WTC11 (cell line): ENCODE measurements at regions not wholly inside any gene's neighbourhood (a gene's known extent, or its start where the extent isn't known, plus 50 kb on each side); places are given as distances from the start of the nearest gene placed in this dataset.

ENCODE experiments used
- CREB1 ChIP-seq: sonication (generic); formaldehyde crosslinking; IDR thresholded peaks from 2 replicates; pipeline ENCODE4 v1.8.0; 2023; ENCODE audit warnings: mild to moderate bottlenecking, missing genetic modification reagents
- CREM ChIP-seq: sonication (generic); formaldehyde crosslinking; IDR thresholded peaks from 2 replicates; pipeline ENCODE4 v1.8.1; 2022; ENCODE audit warnings: mild to moderate bottlenecking, missing genetic modification reagents, moderate library complexity
- ESRRA ChIP-seq: sonication (generic); formaldehyde crosslinking; IDR thresholded peaks from 2 replicates; pipeline ENCODE4 v1.8.1; 2022; ENCODE audit warnings: mild to moderate bottlenecking, missing genetic modification reagents, borderline replicate concordance
- GABPB1 ChIP-seq: sonication (generic); formaldehyde crosslinking; IDR thresholded peaks from 2 replicates; pipeline ENCODE4 v1.8.1; 2023; ENCODE audit warnings: mild to moderate bottlenecking, missing genetic modification reagents
- NR2C2 ChIP-seq: sonication (generic); formaldehyde crosslinking; IDR thresholded peaks from 2 replicates; pipeline ENCODE4 v1.8.0; 2022; ENCODE audit warnings: mild to moderate bottlenecking, missing genetic modification reagents
- RORB ChIP-seq: fragments of 250-450 bp; sonication (Bioruptor Pico); IDR thresholded peaks from 2 replicates; pipeline ENCODE4 v1.9.0; 2021; ENCODE audit warnings: mild to moderate bottlenecking
- SP1 ChIP-seq: sonication (generic); formaldehyde crosslinking; conservative IDR thresholded peaks from 2 replicates; pipeline ENCODE4 v1.8.1; 2022; ENCODE audit warnings: missing genetic modification reagents
- TEAD4 ChIP-seq: sonication (generic); formaldehyde crosslinking; IDR thresholded peaks from 2 replicates; pipeline ENCODE4 v1.8.0; 2022; ENCODE audit warnings: mild to moderate bottlenecking, missing genetic modification reagents
- ZNF263 ChIP-seq: sonication (generic); formaldehyde crosslinking; IDR thresholded peaks from 2 replicates; pipeline ENCODE4 v1.8.1; 2022; ENCODE audit warnings: low read depth, mild to moderate bottlenecking, moderate library complexity, missing genetic modification reagents
- TF ChIP-seq, protein P1 (sequence below): fragments of 200-600 bp; IDR thresholded peaks from 2 replicates; pipeline ENCODE4 v1.8.0; 2022; ENCODE audit warnings: antibody characterized with exemption
- TF ChIP-seq, protein P2 (sequence below): sonication (generic); formaldehyde crosslinking; IDR thresholded peaks from 2 replicates; pipeline ENCODE4 v1.8.0; 2022; ENCODE audit warnings: mild to moderate bottlenecking, missing genetic modification reagents
- TF ChIP-seq, protein P3 (sequence below): sonication (generic); formaldehyde crosslinking; conservative IDR thresholded peaks from 2 replicates; pipeline ENCODE4 v1.8.1; 2022; ENCODE audit warnings: mild to moderate bottlenecking, missing genetic modification reagents
- TF ChIP-seq, protein P4 (sequence below): sonication (generic); formaldehyde crosslinking; conservative IDR thresholded peaks from 2 replicates; pipeline ENCODE4 v1.8.1; 2023; ENCODE audit warnings: mild to moderate bottlenecking, low read depth, missing genetic modification reagents, moderate library complexity
- TF ChIP-seq, protein P5 (sequence below): sonication (generic); formaldehyde crosslinking; IDR thresholded peaks from 2 replicates; pipeline ENCODE4 v1.8.1; 2022; ENCODE audit warnings: mild to moderate bottlenecking, missing genetic modification reagents, moderate library complexity, borderline replicate concordance

DNA sequence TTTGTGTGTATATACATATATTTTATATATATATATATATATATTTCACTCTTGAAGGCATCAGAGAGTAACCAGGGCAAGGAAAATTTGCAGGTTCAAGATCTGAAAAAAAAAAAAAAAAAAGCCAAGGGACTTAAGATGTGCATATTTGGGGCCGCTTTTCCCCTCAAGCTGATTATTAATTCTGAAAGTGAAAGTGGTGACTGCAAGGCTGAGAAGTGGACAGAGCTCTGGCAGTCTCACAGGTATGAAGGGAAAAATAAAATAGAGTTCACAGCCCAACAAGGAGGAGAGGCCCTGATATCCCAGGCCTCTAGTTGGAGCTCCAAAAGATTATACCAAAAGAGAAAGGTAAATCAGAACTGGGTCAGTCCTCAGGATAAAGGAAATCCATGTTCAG is 234.4 kb upstream of the GAS1 start:
- TF ChIP-seq, protein P1, sequence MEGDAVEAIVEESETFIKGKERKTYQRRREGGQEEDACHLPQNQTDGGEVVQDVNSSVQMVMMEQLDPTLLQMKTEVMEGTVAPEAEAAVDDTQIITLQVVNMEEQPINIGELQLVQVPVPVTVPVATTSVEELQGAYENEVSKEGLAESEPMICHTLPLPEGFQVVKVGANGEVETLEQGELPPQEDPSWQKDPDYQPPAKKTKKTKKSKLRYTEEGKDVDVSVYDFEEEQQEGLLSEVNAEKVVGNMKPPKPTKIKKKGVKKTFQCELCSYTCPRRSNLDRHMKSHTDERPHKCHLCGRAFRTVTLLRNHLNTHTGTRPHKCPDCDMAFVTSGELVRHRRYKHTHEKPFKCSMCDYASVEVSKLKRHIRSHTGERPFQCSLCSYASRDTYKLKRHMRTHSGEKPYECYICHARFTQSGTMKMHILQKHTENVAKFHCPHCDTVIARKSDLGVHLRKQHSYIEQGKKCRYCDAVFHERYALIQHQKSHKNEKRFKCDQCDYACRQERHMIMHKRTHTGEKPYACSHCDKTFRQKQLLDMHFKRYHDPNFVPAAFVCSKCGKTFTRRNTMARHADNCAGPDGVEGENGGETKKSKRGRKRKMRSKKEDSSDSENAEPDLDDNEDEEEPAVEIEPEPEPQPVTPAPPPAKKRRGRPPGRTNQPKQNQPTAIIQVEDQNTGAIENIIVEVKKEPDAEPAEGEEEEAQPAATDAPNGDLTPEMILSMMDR: no peak
- TF ChIP-seq GABPB1 (CRISPR knock-in tag) (no peak), CREB1 (CRISPR knock-in tag) (no peak), ESRRA (CRISPR knock-in tag) (no peak), TEAD4 (CRISPR knock-in tag) (no peak), CREM (CRISPR knock-in tag) (no peak), SP1 (no peak), ZNF263 (CRISPR knock-in tag) (no peak), NR2C2 (CRISPR knock-in tag) (no peak), RORB (CRISPR knock-in tag) (no peak)
- TF ChIP-seq, protein P2, sequence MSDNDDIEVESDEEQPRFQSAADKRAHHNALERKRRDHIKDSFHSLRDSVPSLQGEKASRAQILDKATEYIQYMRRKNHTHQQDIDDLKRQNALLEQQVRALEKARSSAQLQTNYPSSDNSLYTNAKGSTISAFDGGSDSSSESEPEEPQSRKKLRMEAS (CRISPR knock-in tag): no peak
- TF ChIP-seq, protein P3, sequence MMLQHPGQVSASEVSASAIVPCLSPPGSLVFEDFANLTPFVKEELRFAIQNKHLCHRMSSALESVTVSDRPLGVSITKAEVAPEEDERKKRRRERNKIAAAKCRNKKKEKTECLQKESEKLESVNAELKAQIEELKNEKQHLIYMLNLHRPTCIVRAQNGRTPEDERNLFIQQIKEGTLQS (CRISPR knock-in tag): no peak
- TF ChIP-seq, protein P4, sequence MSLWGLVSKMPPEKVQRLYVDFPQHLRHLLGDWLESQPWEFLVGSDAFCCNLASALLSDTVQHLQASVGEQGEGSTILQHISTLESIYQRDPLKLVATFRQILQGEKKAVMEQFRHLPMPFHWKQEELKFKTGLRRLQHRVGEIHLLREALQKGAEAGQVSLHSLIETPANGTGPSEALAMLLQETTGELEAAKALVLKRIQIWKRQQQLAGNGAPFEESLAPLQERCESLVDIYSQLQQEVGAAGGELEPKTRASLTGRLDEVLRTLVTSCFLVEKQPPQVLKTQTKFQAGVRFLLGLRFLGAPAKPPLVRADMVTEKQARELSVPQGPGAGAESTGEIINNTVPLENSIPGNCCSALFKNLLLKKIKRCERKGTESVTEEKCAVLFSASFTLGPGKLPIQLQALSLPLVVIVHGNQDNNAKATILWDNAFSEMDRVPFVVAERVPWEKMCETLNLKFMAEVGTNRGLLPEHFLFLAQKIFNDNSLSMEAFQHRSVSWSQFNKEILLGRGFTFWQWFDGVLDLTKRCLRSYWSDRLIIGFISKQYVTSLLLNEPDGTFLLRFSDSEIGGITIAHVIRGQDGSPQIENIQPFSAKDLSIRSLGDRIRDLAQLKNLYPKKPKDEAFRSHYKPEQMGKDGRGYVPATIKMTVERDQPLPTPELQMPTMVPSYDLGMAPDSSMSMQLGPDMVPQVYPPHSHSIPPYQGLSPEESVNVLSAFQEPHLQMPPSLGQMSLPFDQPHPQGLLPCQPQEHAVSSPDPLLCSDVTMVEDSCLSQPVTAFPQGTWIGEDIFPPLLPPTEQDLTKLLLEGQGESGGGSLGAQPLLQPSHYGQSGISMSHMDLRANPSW (CRISPR knock-in tag): no peak
- TF ChIP-seq, protein P5, sequence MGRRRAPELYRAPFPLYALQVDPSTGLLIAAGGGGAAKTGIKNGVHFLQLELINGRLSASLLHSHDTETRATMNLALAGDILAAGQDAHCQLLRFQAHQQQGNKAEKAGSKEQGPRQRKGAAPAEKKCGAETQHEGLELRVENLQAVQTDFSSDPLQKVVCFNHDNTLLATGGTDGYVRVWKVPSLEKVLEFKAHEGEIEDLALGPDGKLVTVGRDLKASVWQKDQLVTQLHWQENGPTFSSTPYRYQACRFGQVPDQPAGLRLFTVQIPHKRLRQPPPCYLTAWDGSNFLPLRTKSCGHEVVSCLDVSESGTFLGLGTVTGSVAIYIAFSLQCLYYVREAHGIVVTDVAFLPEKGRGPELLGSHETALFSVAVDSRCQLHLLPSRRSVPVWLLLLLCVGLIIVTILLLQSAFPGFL (CRISPR knock-in tag): no peak
